ENCODE measurements at regions not wholly inside any gene's neighbourhood (a gene's known extent, or its start where the extent isn't known, plus 50 kb on each side); places are given as distances from the start of the nearest gene placed in this dataset.

DNA sequence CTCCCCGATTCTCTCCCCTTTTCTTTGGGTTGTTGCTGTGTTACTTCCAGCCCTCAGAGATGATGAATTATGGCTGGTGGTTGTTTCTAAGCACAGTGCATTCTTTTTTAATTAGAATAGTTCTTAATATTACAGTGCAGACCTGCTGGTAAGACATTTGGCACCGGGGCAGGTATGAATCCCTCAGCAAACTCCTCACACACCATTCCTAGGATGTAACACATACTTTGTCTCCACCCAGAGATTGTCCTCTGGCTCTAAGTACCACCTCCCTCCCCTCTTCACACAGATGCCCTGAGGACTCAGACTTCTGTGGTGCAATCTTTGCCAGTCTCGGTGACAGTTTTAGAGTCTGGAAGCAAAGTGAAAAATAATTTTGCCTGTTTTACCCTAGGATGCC, 143.1 kb downstream of the HLX start:
- DNase-seq (ENCODE audit: low spot score) (no peak), ATAC-seq (ENCODE audit: low read depth) (no peak)
- no peaks in the 10 kb centered on the region for H3K27me3 ChIP-seq (ENCODE audit: insufficient read depth, poor library complexity, severe bottlenecking)
- no peaks in the 10 kb centered on the region for H3K4me1 ChIP-seq (ENCODE audit: insufficient read depth, poor library complexity, severe bottlenecking)
- H3K9me3 ChIP-seq (ENCODE audit: severe bottlenecking), result no peaks in the 10 kb centered on the region
- no peak overlapping the region for H3K4me3 ChIP-seq (ENCODE audit: severe bottlenecking)
- H3K36me3 ChIP-seq (ENCODE audit: low read depth), result no peaks in the 10 kb centered on the region
- no peak for TF ChIP-seq CTCF (IDR thresholded peaks at IDR 0.05; ENCODE audit: poor library complexity, severe bottlenecking)
- no peak overlapping the region for H3K27ac ChIP-seq (ENCODE audit: poor library complexity, severe bottlenecking)

- Histone ChIP-seq H3K4me1 (ENCODE audit: insufficient read depth, poor library complexity, severe bottlenecking) (no peaks in the 10 kb centered on the region), H3K36me3 (ENCODE audit: low read depth) (no peaks in the 10 kb centered on the region), H3K9me3 (ENCODE audit: severe bottlenecking) (no peaks in the 10 kb centered on the region), H3K27ac (ENCODE audit: poor library complexity, severe bottlenecking) (no peak overlapping the region), H3K4me3 (ENCODE audit: severe bottlenecking) (no peak overlapping the region), H3K27me3 (ENCODE audit: insufficient read depth, poor library complexity, severe bottlenecking) (no peaks in the 10 kb centered on the region)
- no peak for ATAC-seq (ENCODE audit: low read depth)
- DNase-seq (ENCODE audit: low spot score), result no peak
- TF ChIP-seq CTCF (IDR thresholded peaks at IDR 0.05; ENCODE audit: poor library complexity, severe bottlenecking), result no peak
Observed at GRCh38 chr1:221023482-221023881, 144.2 kb downstream of the HLX start.

- Histone ChIP-seq H3K4me1 (ENCODE audit: insufficient read depth, poor library complexity, severe bottlenecking) (no peaks in the 10 kb centered on the region), H3K27me3 (ENCODE audit: insufficient read depth, poor library complexity, severe bottlenecking) (no peaks in the 10 kb centered on the region), H3K36me3 (ENCODE audit: low read depth) (no peaks in the 10 kb centered on the region), H3K4me3 (ENCODE audit: severe bottlenecking) (no peak overlapping the region), H3K9me3 (ENCODE audit: severe bottlenecking) (no peaks in the 10 kb centered on the region), H3K27ac (ENCODE audit: poor library complexity, severe bottlenecking) (no peak overlapping the region)
- ATAC-seq (ENCODE audit: low read depth) (no peak), DNase-seq (ENCODE audit: low spot score) (no peak)
- no peak for TF ChIP-seq CTCF (IDR thresholded peaks at IDR 0.05; ENCODE audit: poor library complexity, severe bottlenecking)
Observed at GRCh38 chr1:221025501-221025900, 146.3 kb downstream of the HLX start.

- no peak for TF ChIP-seq CTCF (IDR thresholded peaks at IDR 0.05; ENCODE audit: poor library complexity, severe bottlenecking)
- ATAC-seq (ENCODE audit: low read depth), result no peak
- Histone ChIP-seq H3K27me3 (ENCODE audit: insufficient read depth, poor library complexity, severe bottlenecking) (no peaks in the 10 kb centered on the region), H3K4me1 (ENCODE audit: insufficient read depth, poor library complexity, severe bottlenecking) (no peaks in the 10 kb centered on the region), H3K9me3 (ENCODE audit: severe bottlenecking) (no peaks in the 10 kb centered on the region), H3K4me3 (ENCODE audit: severe bottlenecking) (no peak overlapping the region), H3K27ac (ENCODE audit: poor library complexity, severe bottlenecking) (no peak overlapping the region), H3K36me3 (ENCODE audit: low read depth) (no peaks in the 10 kb centered on the region)
- no peak for DNase-seq (ENCODE audit: low spot score)
Observed at GRCh38 chr1:221025956-221026355, 146.7 kb downstream of the HLX start.

GRCh38 chr1:221029981-221030649, 150.9 kb downstream of the HLX start:
- DNase-seq (ENCODE audit: low spot score) (no peak), ATAC-seq (ENCODE audit: low read depth) (no peak)
- no peaks in the 10 kb centered on the region for H3K27me3 ChIP-seq (ENCODE audit: insufficient read depth, poor library complexity, severe bottlenecking)
- no peaks in the 10 kb centered on the region for H3K9me3 ChIP-seq (ENCODE audit: severe bottlenecking)
- no peaks in the 10 kb centered on the region for H3K4me1 ChIP-seq (ENCODE audit: insufficient read depth, poor library complexity, severe bottlenecking)
- no peak overlapping the region for H3K4me3 ChIP-seq (ENCODE audit: severe bottlenecking)
- no peaks in the 10 kb centered on the region for H3K36me3 ChIP-seq (ENCODE audit: low read depth)
- no peak overlapping the region for H3K27ac ChIP-seq (ENCODE audit: poor library complexity, severe bottlenecking)
- TF ChIP-seq CTCF (IDR thresholded peaks at IDR 0.05; ENCODE audit: poor library complexity, severe bottlenecking), result no peak

Measured in RWPE2 (cell line).